Activated B cell treated with CpG ODN at 0.5 μM for 24 hours (primary cell): ENCODE measurements at regions not wholly inside any gene's neighbourhood (a gene's known extent, or its start where the extent isn't known, plus 50 kb on each side); places are given as distances from the start of the nearest gene placed in this dataset.

Source experiments
- ATAC-seq: fragments of 200-7000 bp; cut with Tn5 transposase; one replicate; pipeline ENCODE4 v1.10.0; 2021; ENCODE audit warnings: low read depth, mild to moderate bottlenecking, moderate library complexity
- CTCF ChIA-PET: fragments of 350-600 bp; sonication (Branson Sonifier 250); formaldehyde crosslinking; loops from one replicate; lab custom pipeline; 2021; ENCODE audit warnings: antibody characterized with exemption; lab: Charles Lee
- POLR2A ChIA-PET: fragments of 350-600 bp; sonication (Branson Sonifier 250); formaldehyde crosslinking; loops from one replicate; lab custom pipeline; 2021; ENCODE audit warnings: antibody characterized with exemption; lab: Charles Lee
- DNase-seq: peaks from one replicate; pipeline ENCODE4 v3.0.0; 2022
- H3K27ac Mint-ChIP-seq: one replicate; pipeline ENCODE4 v1.8.0; 2020; ENCODE audit warnings: mixed read lengths
- H3K27me3 Mint-ChIP-seq: one replicate; pipeline ENCODE4 v1.8.0; 2021; ENCODE audit warnings: mixed read lengths
- H3K36me3 Mint-ChIP-seq: one replicate; pipeline ENCODE4 v1.8.0; 2021; ENCODE audit warnings: low read depth, mixed read lengths
- H3K4me1 Mint-ChIP-seq: one replicate; pipeline ENCODE4 v1.8.0; 2021; ENCODE audit warnings: mixed read lengths
- H3K4me3 Mint-ChIP-seq: one replicate; pipeline ENCODE4 v1.8.0; 2020; ENCODE audit warnings: mild to moderate bottlenecking, mixed read lengths
- H3K9me3 Mint-ChIP-seq: one replicate; pipeline ENCODE4 v1.8.0; 2020; ENCODE audit warnings: mixed read lengths
- intact Hi-C: fragments of 100-400 bp; cut with micrococcal nuclease; formaldehyde crosslinking; loops from one replicate; pipeline ENCODE4 v1.15.1; 2024
- TF ChIP-seq, protein P1 (sequence below): fragments of 200-600 bp; IDR thresholded peaks from one replicate; pipeline ENCODE4 v1.8.0; 2022; ENCODE audit warnings: antibody characterized with exemption, mild to moderate bottlenecking

DNA sequence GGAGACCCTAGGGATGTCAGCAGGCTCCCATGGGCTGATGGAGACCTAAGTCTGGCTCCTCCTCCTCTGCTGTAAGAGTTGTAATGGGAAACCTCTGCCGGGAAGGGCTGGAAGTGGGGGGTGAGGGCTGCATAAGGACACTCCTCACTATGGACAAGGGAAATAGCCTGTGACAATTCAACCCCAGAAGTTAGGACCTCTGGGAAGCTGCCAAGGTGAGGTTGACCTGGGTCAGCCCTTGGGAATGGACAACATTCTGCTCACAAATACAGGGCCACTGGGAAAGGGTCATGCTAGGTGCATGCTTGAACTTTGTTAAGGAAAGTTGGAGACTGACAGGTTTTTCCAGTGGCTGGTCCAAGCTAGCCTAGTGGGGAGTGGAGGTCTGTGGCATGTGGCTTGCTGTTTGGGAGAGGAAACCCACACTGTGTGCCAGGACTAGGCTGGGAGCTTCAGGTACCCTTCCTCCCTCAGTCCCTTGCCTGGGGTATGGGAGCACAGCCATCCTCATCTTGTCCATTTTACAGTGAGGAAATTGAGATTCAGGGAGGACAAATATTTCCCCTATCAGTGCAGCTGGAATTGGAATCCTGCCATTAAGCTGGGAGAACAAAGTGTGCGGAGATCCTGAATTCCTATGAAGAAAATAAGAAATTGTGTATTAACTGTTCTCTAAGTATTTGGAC is 190.4 kb downstream of the SALL1 start:
- POLR2A ChIA-PET = no interaction called here
- CTCF ChIA-PET = no interaction called here
- Mint-ChIP-seq H3K4me1 (no peaks in the 10 kb centered on the region), H3K4me3 (no peak overlapping the region), H3K9me3 (no peaks in the 10 kb centered on the region), H3K36me3 (no peaks in the 10 kb centered on the region), H3K27ac (no peak overlapping the region), H3K27me3 (peaks cover 4% of the 10 kb centered on the region)
- TF ChIP-seq, protein P1, sequence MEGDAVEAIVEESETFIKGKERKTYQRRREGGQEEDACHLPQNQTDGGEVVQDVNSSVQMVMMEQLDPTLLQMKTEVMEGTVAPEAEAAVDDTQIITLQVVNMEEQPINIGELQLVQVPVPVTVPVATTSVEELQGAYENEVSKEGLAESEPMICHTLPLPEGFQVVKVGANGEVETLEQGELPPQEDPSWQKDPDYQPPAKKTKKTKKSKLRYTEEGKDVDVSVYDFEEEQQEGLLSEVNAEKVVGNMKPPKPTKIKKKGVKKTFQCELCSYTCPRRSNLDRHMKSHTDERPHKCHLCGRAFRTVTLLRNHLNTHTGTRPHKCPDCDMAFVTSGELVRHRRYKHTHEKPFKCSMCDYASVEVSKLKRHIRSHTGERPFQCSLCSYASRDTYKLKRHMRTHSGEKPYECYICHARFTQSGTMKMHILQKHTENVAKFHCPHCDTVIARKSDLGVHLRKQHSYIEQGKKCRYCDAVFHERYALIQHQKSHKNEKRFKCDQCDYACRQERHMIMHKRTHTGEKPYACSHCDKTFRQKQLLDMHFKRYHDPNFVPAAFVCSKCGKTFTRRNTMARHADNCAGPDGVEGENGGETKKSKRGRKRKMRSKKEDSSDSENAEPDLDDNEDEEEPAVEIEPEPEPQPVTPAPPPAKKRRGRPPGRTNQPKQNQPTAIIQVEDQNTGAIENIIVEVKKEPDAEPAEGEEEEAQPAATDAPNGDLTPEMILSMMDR = no peak
- no peak for DNase-seq
- no peak for ATAC-seq
- intact Hi-C loops = no loop called here

DNA sequence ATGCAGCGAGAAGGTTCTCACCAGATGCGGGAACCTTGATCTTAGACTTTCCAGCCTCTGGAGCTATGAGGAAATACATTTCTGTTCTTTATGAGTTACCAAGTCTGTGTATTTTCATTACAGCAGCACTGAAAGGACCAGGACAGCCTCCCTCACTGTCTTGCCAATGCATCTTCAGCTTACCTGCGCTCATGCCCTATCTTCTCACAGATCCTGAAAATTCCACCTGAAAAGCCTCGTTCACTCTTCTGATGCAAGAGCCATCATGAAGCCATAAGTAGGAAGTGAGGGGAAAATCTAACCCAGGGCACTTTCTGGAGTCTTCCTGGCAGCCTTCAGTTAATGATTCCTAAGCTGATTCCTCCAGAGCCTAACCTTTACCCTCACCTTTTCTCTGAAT is 194.0 kb downstream of the SALL1 start:
- no peaks in the 10 kb centered on the region for H3K27me3 Mint-ChIP-seq

DNA sequence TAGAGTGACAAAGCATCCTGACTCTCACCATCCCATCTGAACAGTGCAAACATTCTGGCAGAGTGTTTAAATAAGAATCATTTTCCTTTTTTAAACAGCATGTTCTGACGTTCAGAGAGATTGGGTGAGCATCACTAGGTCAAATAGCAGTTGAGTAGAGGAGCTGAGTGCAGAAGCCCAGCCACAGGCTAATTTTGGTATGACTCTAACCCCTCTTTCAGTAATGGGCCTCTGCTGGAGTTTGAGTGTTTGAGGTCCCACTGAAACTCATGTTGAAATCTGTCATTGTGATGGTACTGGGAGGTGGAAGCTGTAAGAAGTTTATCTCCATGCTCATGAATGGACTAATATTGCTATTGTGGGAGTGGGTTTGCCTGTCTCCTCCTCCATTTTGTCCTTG is 194.4 kb downstream of the SALL1 start:
- ChIA-PET CTCF (no interaction called here), POLR2A (no interaction called here)
- Mint-ChIP-seq H3K4me1 (no peaks in the 10 kb centered on the region), H3K9me3 (no peaks in the 10 kb centered on the region), H3K27me3 (no peaks in the 10 kb centered on the region), H3K27ac (no peak overlapping the region), H3K4me3 (no peak overlapping the region), H3K36me3 (no peaks in the 10 kb centered on the region)
- TF ChIP-seq, protein P1 = no peak
- ATAC-seq (no peak), DNase-seq (no peak)
- intact Hi-C loops = no loop called here

More for the DNA sequence above, 194.0 kb downstream of the SALL1 start:
- POLR2A ChIA-PET = no interaction called here
- TF ChIP-seq, protein P1 = no peak
- H3K36me3 Mint-ChIP-seq = no peaks in the 10 kb centered on the region
- intact Hi-C loops = no loop called here
- no peaks in the 10 kb centered on the region for H3K4me1 Mint-ChIP-seq
- H3K27ac Mint-ChIP-seq = no peak overlapping the region
- no peak overlapping the region for H3K4me3 Mint-ChIP-seq
- ATAC-seq (no peak), DNase-seq (no peak)
- no peaks in the 10 kb centered on the region for H3K9me3 Mint-ChIP-seq
- CTCF ChIA-PET = no interaction called here

DNA sequence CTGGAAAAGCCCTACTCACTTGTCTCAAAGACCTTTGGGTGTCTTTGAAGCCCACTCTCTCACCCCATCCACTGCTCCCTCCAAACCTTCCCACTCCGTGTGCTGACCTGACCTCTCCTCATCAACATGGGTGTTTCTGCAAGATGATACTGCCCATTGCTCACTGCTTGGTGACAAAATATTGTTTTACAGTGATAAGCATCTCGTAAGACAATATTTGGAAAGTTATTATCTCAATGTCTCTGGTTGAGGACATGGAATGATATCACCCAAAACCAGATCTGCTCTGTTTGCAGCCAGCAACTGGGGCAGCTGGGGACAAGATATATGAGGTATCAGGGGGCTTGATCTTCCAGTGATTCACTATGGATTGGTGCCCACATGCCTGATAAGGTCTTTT is 195.8 kb downstream of the SALL1 start:
- no peak overlapping the region for H3K27ac Mint-ChIP-seq

DNA sequence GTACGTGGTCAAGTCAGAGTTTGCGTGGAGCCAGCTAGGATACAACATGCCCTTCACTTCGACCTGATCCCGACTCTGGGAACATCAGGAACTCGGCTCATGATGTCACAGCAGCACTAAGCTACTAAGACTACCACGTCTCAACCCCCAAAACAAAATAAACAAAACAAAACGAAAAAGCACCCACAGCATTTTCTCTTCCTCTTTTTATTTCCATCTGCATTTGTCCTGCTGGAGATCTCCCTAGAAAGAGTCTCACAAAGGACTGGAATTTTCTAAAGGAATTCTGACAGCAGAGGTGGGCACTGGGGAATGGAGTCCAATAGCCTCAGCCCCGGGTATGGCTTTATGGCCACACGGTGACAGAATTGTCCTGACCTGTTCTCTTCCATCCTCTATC is 196.6 kb downstream of the SALL1 start:
- no peak for ATAC-seq
- POLR2A ChIA-PET = no interaction called here
- Mint-ChIP-seq H3K27me3 (no peaks in the 10 kb centered on the region), H3K4me3 (no peak overlapping the region), H3K4me1 (no peaks in the 10 kb centered on the region), H3K36me3 (no peaks in the 10 kb centered on the region), H3K27ac (no peak overlapping the region), H3K9me3 (no peaks in the 10 kb centered on the region)
- TF ChIP-seq, protein P1 = no peak
- DNase-seq = no peak
- intact Hi-C loops = no loop called here
- CTCF ChIA-PET = no interaction called here

More for the DNA sequence above, 195.8 kb downstream of the SALL1 start:
- no peaks in the 10 kb centered on the region for H3K36me3 Mint-ChIP-seq
- ChIA-PET POLR2A (no interaction called here), CTCF (no interaction called here)
- intact Hi-C loops = no loop called here
- H3K9me3 Mint-ChIP-seq = no peaks in the 10 kb centered on the region
- H3K27me3 Mint-ChIP-seq = no peaks in the 10 kb centered on the region
- DNase-seq (no peak), ATAC-seq (no peak)
- no peak overlapping the region for H3K4me3 Mint-ChIP-seq
- no peaks in the 10 kb centered on the region for H3K4me1 Mint-ChIP-seq
- TF ChIP-seq, protein P1 = no peak
